ENCODE measurements at regions not wholly inside any gene's neighbourhood (a gene's known extent, or its start where the extent isn't known, plus 50 kb on each side); places are given as distances from the start of the nearest gene placed in this dataset.

DNA sequence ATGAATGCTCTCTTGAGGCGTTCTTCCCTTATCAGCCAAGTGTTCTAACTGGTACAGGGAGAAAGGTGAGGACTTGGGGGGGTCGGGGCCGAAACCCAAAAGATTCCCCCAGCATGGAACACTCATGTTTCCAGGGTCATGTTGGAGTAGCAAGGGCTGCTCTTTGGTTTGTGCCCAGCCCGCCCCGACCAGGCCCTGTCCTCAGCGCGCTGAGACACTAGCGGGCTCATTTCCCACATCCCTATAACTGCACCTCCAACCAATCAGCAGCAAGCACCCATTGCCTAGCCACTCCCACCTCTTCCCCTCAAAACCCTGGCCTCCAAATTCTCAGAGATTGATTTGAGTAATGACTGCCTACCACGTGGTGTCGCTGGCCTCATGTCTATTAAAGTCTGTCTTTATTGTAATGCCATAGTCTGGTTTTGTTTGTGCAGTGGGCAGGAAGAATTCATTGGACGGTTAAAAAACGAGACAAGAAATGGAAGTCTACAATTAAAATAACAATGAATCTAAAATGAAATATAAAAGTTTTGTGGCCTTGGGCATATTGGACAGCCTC, 1928.4 kb downstream of the STIM2 start:
- DNase-seq (ENCODE audit: low read depth): no peak
- TF ChIP-seq, protein P1, sequence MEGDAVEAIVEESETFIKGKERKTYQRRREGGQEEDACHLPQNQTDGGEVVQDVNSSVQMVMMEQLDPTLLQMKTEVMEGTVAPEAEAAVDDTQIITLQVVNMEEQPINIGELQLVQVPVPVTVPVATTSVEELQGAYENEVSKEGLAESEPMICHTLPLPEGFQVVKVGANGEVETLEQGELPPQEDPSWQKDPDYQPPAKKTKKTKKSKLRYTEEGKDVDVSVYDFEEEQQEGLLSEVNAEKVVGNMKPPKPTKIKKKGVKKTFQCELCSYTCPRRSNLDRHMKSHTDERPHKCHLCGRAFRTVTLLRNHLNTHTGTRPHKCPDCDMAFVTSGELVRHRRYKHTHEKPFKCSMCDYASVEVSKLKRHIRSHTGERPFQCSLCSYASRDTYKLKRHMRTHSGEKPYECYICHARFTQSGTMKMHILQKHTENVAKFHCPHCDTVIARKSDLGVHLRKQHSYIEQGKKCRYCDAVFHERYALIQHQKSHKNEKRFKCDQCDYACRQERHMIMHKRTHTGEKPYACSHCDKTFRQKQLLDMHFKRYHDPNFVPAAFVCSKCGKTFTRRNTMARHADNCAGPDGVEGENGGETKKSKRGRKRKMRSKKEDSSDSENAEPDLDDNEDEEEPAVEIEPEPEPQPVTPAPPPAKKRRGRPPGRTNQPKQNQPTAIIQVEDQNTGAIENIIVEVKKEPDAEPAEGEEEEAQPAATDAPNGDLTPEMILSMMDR (IDR thresholded peaks at IDR 0.05; ENCODE audit: control insufficient read depth, extremely low read depth, insufficient read depth): no peak; the same call in 1 of the 2 replicates
- no peak overlapping the region for H3K4me3 ChIP-seq (ENCODE audit: low read depth, low read length)

DNA sequence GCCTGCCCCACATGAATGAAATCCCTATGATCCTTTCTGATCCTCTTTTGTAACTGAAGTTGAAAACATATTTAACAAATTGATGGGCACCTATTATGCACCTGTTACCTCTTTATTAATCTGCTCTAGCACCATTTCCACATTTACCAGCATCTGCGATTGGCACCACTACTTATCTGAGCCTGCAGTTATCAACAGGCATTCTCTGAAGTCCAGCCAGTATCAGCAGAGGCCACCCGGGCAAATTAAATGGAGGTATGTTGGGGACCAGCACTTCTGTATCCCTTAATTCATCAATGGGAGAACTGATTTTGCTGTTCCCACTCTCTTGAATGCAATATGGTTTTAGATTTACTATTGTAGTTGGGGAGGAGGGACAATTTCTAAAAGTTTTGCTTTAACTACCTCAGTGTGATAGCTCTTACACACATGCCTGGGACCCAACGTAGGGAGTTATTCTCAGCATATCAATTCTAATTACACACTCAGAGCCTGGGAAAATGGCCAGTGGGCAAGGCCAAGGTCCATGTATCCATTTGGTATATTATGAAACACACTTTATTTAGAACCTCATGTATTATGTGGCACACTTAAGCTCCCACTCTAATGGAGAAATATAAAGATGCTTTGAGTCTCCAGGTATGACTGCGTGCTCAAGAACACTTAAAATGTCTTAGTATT, 1927.1 kb upstream of the PCDH7 start:
- no peak for DNase-seq (ENCODE audit: low read depth)
- TF ChIP-seq, protein P1 (IDR thresholded peaks at IDR 0.05; ENCODE audit: control insufficient read depth, extremely low read depth, insufficient read depth): no peak
- no peak overlapping the region for H3K4me3 ChIP-seq (ENCODE audit: low read depth, low read length)

DNA sequence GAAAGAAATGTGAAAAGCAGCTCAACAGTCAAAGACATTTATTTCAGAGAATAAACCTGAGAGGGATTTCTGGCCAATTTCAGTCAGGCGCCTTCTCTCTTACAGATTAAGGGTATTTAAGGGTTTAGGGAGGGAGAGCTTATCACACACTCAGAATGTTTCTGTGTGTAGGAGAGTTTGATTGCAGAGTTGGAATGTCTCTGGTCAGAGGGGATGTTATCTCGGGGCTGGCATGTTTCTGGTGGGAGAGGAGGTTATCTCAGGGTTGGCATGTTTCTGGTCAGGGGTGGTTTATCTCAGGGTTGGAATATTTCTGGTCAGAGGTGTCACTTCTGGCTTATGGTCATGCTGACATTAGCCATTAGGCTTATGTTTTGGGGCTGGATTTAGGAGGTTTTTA, 1920.5 kb upstream of the PCDH7 start:
- DNase-seq (ENCODE audit: low read depth): no peak
- TF ChIP-seq, protein P1 (IDR thresholded peaks at IDR 0.05; ENCODE audit: control insufficient read depth, extremely low read depth, insufficient read depth): no peak
- no peak overlapping the region for H3K4me3 ChIP-seq (ENCODE audit: low read depth, low read length)

DNA sequence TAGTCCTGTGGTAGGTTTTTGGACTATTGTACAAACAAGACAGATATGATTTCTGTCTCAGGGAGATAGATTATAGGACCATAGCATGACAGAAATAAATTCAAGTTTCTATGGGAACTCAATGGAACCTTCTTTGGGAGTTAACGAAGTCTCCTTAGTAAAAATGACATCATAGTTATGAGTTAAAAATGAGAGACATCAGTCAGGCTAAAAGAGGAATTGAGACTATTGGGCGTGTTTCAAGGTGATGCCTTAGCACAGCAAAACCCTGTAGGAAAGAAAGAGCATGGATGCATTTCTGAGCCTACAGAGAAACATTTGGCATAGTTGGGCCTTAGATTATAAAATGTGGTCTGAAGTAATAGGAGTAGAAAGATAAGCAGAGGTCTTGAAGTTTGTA, 1909.1 kb upstream of the PCDH7 start:
- TF ChIP-seq, protein P1 (IDR thresholded peaks at IDR 0.05; ENCODE audit: control insufficient read depth, extremely low read depth, insufficient read depth): no peak
- no peak for DNase-seq (ENCODE audit: low read depth)
- no peak overlapping the region for H3K4me3 ChIP-seq (ENCODE audit: low read depth, low read length)

DNA sequence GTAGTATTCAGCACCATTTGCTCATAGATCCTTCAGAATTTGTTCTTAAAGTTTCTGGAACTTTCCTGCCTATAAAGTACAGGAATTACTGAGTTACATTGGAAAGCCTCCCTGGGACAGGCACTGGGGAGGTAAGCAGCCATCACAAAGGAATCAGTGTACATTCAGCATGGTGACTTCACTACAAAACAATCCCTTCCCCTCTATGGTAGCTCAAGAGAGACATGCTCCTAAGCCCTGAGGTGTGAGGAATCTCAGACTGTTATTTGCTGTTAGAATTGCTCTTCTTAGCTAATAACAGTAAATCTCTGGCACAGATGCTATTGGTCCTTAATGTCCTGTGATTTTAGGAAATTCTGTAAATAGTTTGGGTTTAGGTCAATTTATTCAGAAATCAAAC, 1898.0 kb upstream of the PCDH7 start:
- H3K4me3 ChIP-seq (ENCODE audit: low read depth, low read length): no peak overlapping the region
- DNase-seq (ENCODE audit: low read depth): no peak
- TF ChIP-seq, protein P1 (IDR thresholded peaks at IDR 0.05; ENCODE audit: control insufficient read depth, extremely low read depth, insufficient read depth): no peak

DNA sequence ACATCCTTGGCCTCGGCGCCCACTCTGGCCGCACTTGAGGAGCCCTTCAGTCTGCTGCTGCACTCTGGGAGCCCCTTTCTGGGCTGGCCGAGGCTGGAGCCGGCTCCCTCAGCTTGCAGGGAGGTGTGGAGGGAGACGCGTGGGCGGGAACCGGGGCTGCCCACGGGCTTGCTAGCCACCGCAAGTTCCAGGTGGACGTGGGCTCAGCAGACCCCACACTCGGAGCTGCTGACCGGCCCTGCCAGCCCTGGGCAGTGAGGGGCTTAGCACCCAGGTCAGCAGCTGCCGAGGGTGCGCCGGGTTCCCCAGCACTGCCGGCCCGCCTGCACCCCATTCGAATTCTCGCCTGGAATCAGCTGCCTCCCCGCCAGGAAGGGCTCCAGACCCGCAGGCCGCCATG, 1892.3 kb upstream of the PCDH7 start:
- TF ChIP-seq, protein P1 (IDR thresholded peaks at IDR 0.05; ENCODE audit: control insufficient read depth, extremely low read depth, insufficient read depth): no peak
- no peak overlapping the region for H3K4me3 ChIP-seq (ENCODE audit: low read depth, low read length)
- no peak for DNase-seq (ENCODE audit: low read depth)

DNA sequence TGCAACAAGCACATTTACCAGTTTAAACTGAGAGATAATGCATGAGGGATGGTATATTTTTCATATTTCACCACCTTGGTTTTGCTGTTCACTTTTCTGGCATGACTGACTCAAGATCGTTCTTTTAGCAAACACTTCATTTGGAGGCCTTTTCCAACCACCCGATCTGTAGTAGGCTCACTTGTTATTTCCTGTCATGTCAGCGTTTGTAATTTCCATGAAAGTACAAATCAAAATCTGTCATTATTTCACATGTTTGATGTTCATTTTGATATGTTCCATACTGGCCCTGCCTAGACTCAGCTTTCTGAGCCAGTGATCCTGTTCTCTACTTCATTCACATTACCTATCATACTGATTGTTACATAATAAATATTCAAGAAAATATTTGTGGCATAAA, 1888.3 kb upstream of the PCDH7 start:
- DNase-seq (ENCODE audit: low read depth): no peak
- TF ChIP-seq, protein P1 (IDR thresholded peaks at IDR 0.05; ENCODE audit: control insufficient read depth, extremely low read depth, insufficient read depth): no peak
- no peak overlapping the region for H3K4me3 ChIP-seq (ENCODE audit: low read depth, low read length)

Measured in LNCaP clone FGC (cell line).